Prostate gland (tissue), 2 donors: ENCODE measurements at regions not wholly inside any gene's neighbourhood (a gene's known extent, or its start where the extent isn't known, plus 50 kb on each side); places are given as distances from the start of the nearest gene placed in this dataset.

Source experiments
- POLR2A ChIP-seq: fragments of 450-650 bp; IDR thresholded peaks from one replicate; pipeline ENCODE4 v1.6.1; 2016; ENCODE audit warnings: antibody characterized with exemption, mild to moderate bottlenecking
- POLR2AphosphoS5 ChIP-seq: sonication (generic); formaldehyde crosslinking; IDR thresholded peaks from one replicate; pipeline ENCODE4 v1.6.1; 2017; ENCODE audit warnings: antibody characterized with exemption
- TF ChIP-seq, protein P1 (sequence below), 4 experiments: fragments of 200-600 bp in 2 of 4; fragments of 450-650 bp in 2 of 4; sonication (generic) in 2 of 4; IDR thresholded peaks; 1 replicate in 3 of 4; 2 replicates in 1 of 4; pipeline ENCODE4 v1.5.1; 2016 to 2019; ENCODE audit warnings: antibody characterized with exemption in 4 of 4, mild to moderate bottlenecking in 2 of 4, moderate library complexity in 2 of 4

DNA sequence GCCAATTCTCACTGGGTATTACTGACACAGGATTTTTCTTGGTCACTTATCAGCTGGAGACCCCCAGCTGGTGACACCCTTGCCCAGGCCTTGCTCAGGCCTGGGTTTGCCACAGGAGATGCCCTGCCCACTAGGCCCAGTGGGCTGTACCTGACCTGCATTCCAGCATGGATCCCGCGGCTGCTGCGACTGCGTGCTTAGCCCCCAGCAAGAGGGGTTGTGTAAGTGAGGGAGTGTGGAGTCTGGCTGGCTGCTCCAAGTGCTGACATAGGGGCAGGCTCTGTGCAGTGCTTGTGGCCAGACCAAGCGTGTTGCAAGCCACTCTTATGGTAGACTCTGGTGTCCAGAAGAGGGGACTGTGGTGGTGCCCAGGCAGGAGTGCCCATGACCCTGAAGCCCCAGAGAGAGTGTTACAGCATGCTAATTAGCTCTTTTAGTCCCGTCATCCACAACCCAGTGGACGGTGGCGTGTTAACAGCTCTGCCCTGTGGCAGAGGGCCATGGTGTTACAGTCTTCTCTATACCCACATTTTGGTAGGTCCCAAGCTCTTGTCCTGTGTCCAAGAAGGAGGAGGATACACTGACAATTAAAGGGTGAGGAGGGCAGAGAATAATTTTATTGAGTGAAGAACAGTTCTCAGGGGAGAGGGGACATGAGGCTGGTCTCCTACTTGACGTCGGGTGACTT is 491.7 kb upstream of the MEIS1 start:
- TF ChIP-seq POLR2AphosphoS5 (no peak), POLR2A (no peak)
- TF ChIP-seq, protein P1, sequence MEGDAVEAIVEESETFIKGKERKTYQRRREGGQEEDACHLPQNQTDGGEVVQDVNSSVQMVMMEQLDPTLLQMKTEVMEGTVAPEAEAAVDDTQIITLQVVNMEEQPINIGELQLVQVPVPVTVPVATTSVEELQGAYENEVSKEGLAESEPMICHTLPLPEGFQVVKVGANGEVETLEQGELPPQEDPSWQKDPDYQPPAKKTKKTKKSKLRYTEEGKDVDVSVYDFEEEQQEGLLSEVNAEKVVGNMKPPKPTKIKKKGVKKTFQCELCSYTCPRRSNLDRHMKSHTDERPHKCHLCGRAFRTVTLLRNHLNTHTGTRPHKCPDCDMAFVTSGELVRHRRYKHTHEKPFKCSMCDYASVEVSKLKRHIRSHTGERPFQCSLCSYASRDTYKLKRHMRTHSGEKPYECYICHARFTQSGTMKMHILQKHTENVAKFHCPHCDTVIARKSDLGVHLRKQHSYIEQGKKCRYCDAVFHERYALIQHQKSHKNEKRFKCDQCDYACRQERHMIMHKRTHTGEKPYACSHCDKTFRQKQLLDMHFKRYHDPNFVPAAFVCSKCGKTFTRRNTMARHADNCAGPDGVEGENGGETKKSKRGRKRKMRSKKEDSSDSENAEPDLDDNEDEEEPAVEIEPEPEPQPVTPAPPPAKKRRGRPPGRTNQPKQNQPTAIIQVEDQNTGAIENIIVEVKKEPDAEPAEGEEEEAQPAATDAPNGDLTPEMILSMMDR (IDR thresholded peaks at IDR 0.05), result no peak
